Activated CD8-positive, alpha-beta T cell treated with anti-CD3 and anti-CD28 coated beads for 36 hours (primary cell): ENCODE measurements at regions not wholly inside any gene's neighbourhood (a gene's known extent, or its start where the extent isn't known, plus 50 kb on each side); places are given as distances from the start of the nearest gene placed in this dataset.

Experiments used
- ATAC-seq: fragments of 200-7000 bp; cut with Tn5 transposase; one replicate; pipeline ENCODE4 v1.10.0; 2021; ENCODE audit warnings: mild to moderate bottlenecking, moderate library complexity
- CTCF ChIA-PET: fragments of 350-600 bp; sonication (Branson Sonifier 250); formaldehyde crosslinking; loops from one replicate; lab custom pipeline; 2021; ENCODE audit warnings: antibody characterized with exemption; lab: Charles Lee
- POLR2A ChIA-PET: fragments of 350-600 bp; sonication (Branson Sonifier 250); formaldehyde crosslinking; loops from one replicate; lab custom pipeline; 2021; ENCODE audit warnings: antibody characterized with exemption; lab: Charles Lee
- DNase-seq: peaks from one replicate; pipeline ENCODE4 v3.0.0-alpha.2; 2020
- H3K27ac Mint-ChIP-seq: one replicate; pipeline ENCODE4 v1.8.0; 2021; ENCODE audit warnings: mild to moderate bottlenecking, mixed read lengths
- H3K27me3 Mint-ChIP-seq: one replicate; pipeline ENCODE4 v1.8.0; 2021; ENCODE audit warnings: mixed read lengths
- H3K36me3 Mint-ChIP-seq: one replicate; pipeline ENCODE4 v1.8.0; 2021; ENCODE audit warnings: low read depth, mixed read lengths
- H3K4me1 Mint-ChIP-seq: one replicate; pipeline ENCODE4 v1.8.0; 2021; ENCODE audit warnings: low read depth, mixed read lengths
- H3K4me3 Mint-ChIP-seq: one replicate; pipeline ENCODE4 v1.8.0; 2021; ENCODE audit warnings: mild to moderate bottlenecking, moderate library complexity, mixed read lengths
- H3K9me3 Mint-ChIP-seq: one replicate; pipeline ENCODE4 v1.8.0; 2021; ENCODE audit warnings: mixed read lengths
- CTCF ChIP-seq: fragments of 200-600 bp; IDR thresholded peaks from one replicate; pipeline ENCODE4 v1.8.0; 2022; ENCODE audit warnings: antibody characterized with exemption, mild to moderate bottlenecking
- intact Hi-C: fragments of 100-400 bp; cut with micrococcal nuclease; formaldehyde crosslinking; loops from one replicate; pipeline ENCODE4 v1.10.0; 2022

- ATAC-seq (peak; percentile 84), DNase-seq (peak; percentile 73)
- H3K27me3 Mint-ChIP-seq = no peaks in the 10 kb centered on the region
- no peak overlapping the region for H3K4me3 Mint-ChIP-seq
- peaks cover 24% of the 10 kb centered on the region for H3K4me1 Mint-ChIP-seq
- H3K27ac Mint-ChIP-seq = no peak overlapping the region
- intact Hi-C loops = loop anchor here (2.0 to 5.0 kb wide), 3 partner anchors 159 to 334 kb away; no protein-coding TSS in a partner anchor
- H3K9me3 Mint-ChIP-seq = no peaks in the 10 kb centered on the region
- TF ChIP-seq CTCF = peak; percentile 82
- ChIA-PET POLR2A (interaction anchor here (0.7 kb wide), 1 partner anchor 11 kb away, joined by 3 read pairs; no protein-coding TSS in a partner anchor), CTCF (interaction anchor here (0.7 to 3.2 kb wide), 66 partner anchors 8 to 734 kb away, joined by 3 to 39 read pairs (median 3); no protein-coding TSS in a partner anchor)
- no peaks in the 10 kb centered on the region for H3K36me3 Mint-ChIP-seq
Measured at GRCh38 chr6:142692942-142693341, 252.0 kb downstream of the HIVEP2 start.

- Mint-ChIP-seq H3K27ac (no peak overlapping the region), H3K4me1 (peaks cover 24% of the 10 kb centered on the region), H3K9me3 (no peaks in the 10 kb centered on the region), H3K4me3 (no peak overlapping the region), H3K27me3 (no peaks in the 10 kb centered on the region), H3K36me3 (no peaks in the 10 kb centered on the region)
- ChIA-PET POLR2A (no interaction called here), CTCF (interaction anchor here (0.7 to 3.2 kb wide), 22 partner anchors 17 to 733 kb away, joined by 3 to 39 read pairs (median 4); no protein-coding TSS in a partner anchor)
- no peak for TF ChIP-seq CTCF
- ATAC-seq (no peak), DNase-seq (no peak)
- intact Hi-C loops = loop anchor here (2.0 to 5.0 kb wide), 3 partner anchors 159 to 333 kb away; no protein-coding TSS in a partner anchor
Measured at GRCh38 chr6:142693441-142693840, 251.5 kb downstream of the HIVEP2 start.

GRCh38 chr6:142694054-142694453, 250.9 kb downstream of the HIVEP2 start:
- ATAC-seq = peak; percentile 20
- H3K4me3 Mint-ChIP-seq = no peak overlapping the region
- peak; percentile 28 for DNase-seq

GRCh38 chr6:142695016-142695415, 250.0 kb downstream of the HIVEP2 start:
- ATAC-seq (no peak), DNase-seq (no peak)
- Mint-ChIP-seq H3K9me3 (no peaks in the 10 kb centered on the region), H3K36me3 (no peaks in the 10 kb centered on the region), H3K27ac (no peak overlapping the region), H3K4me3 (no peak overlapping the region), H3K4me1 (peaks cover 24% of the 10 kb centered on the region), H3K27me3 (no peaks in the 10 kb centered on the region)
- ChIA-PET POLR2A (interaction anchor here (0.6 kb wide), 1 partner anchor 726 kb away, joined by 4 read pairs; no protein-coding TSS in a partner anchor), CTCF (interaction anchor here (1.4 to 1.9 kb wide), 2 partner anchors 18 to 24 kb away, joined by 3 to 5 read pairs; no protein-coding TSS in a partner anchor)
- TF ChIP-seq CTCF = no peak
- intact Hi-C loops = no loop called here

More at GRCh38 chr6:142694054-142694453, 250.9 kb downstream of the HIVEP2 start:
- no peak for TF ChIP-seq CTCF
- ChIA-PET CTCF (interaction anchor here (1.0 to 3.2 kb wide), 12 partner anchors 17 to 733 kb away, joined by 3 to 39 read pairs (median 4); no protein-coding TSS in a partner anchor), POLR2A (interaction anchor here (0.9 kb wide), 1 partner anchor 152 kb away, joined by 3 read pairs; no protein-coding TSS in a partner anchor)
- H3K9me3 Mint-ChIP-seq = no peaks in the 10 kb centered on the region
- H3K36me3 Mint-ChIP-seq = no peaks in the 10 kb centered on the region
- no peaks in the 10 kb centered on the region for H3K27me3 Mint-ChIP-seq
- H3K4me1 Mint-ChIP-seq = peaks cover 24% of the 10 kb centered on the region
- no peak overlapping the region for H3K27ac Mint-ChIP-seq
- intact Hi-C loops = loop anchor here (5.0 kb wide), 2 partner anchors 158 to 248 kb away; no protein-coding TSS in a partner anchor
